ENCODE measurements at regions not wholly inside any gene's neighbourhood (a gene's known extent, or its start where the extent isn't known, plus 50 kb on each side); places are given as distances from the start of the nearest gene placed in this dataset.
"Not testable (repeated sequence)": the region's sequence is repeated elsewhere in the genome, so short reads cannot be mapped to it uniquely, and the experiment has no call there.

DNA sequence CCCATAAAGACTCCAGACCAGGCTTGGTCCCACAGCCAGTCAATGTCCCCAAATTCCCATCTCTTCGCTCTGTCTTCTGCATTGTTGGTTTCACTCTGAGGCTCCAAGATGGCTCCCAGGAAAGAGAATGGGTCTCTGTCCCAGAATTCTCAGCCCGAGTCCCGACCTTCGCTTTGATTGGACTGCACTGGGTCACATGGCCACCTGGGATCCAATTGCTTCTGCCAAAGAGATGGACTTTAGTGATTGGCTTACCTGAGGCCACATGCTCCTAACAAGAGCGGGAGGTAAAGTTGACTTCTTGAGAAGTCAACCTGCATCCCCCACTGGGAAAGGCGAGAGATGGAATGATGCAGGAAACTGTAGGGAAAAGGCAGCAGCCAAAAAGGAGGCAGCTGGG is 104.7 kb upstream of the PMEPA1 start:
- Mint-ChIP-seq H3K4me3 (no peak overlapping the region), H3K4me1 (peaks cover 0 to 5% (median 2%) of the 10 kb centered on the region in 3 donors), H3K36me3 (peaks cover 0 to 11% of the 10 kb centered on the region in 2 donors), H3K27me3 (peaks cover 15 to 47% (median 44%) of the 10 kb centered on the region in 3 donors), H3K9me3 (peaks cover 0 to 4% (median 0%) of the 10 kb centered on the region in 7 donors), H3K27ac (peak overlapping the region in 1 of 6 donors; percentile 47)
- DNase-seq: no peak
- ATAC-seq (ENCODE audit: low read depth in 2 of 2): no peak

DNA sequence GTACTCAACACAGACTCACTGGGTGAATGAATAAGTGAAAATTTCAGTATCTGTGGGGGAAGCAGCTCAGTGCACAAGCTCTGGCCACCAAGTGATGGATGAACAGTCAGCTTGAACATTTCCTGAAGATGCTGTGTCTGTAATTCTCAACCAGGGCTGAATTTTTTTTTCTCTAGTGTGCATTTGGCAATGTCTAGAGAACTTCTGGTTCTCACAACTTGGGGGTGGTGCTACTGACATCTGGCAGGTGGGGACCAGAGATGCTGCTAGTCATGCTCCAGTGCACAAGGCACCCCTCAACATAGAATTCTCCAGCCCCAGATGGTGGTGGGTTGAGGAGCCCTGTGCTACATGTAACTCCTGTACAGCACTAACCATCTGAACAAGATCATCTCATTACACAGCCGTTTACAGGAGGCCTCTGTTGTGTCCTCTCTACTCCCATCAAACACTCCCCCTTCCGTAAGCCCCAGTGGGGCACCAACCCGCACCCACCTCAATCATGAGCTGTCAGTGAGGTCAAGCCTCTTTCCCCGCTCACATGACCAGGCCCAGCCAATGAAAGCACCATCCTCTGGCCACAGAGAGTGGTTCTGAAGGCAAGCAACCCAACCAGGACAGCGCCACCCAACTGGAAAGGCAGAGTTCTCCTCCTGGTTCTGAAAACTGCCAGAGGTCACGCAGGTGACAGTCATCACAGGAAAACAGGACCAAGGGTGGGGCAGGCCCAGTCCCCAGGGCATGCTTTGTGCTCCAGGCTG is 103.9 kb upstream of the PMEPA1 start:
- ATAC-seq (ENCODE audit: low read depth in 2 of 2) (no peak), DNase-seq (no peak)
- H3K4me3 Mint-ChIP-seq: peak overlapping the region in 1 of 8 donors; percentile 25
- peaks cover 0 to 11% of the 10 kb centered on the region in 2 donors for H3K36me3 Mint-ChIP-seq
- H3K9me3 Mint-ChIP-seq: peaks cover 0 to 4% (median 0%) of the 10 kb centered on the region in 7 donors
- H3K27me3 Mint-ChIP-seq: peaks cover 15 to 39% (median 36%) of the 10 kb centered on the region in 3 donors
- peak overlapping the region in 1 of 6 donors; percentile 42 for H3K27ac Mint-ChIP-seq
- peaks cover 0 to 5% (median 2%) of the 10 kb centered on the region in 3 donors for H3K4me1 Mint-ChIP-seq

DNA sequence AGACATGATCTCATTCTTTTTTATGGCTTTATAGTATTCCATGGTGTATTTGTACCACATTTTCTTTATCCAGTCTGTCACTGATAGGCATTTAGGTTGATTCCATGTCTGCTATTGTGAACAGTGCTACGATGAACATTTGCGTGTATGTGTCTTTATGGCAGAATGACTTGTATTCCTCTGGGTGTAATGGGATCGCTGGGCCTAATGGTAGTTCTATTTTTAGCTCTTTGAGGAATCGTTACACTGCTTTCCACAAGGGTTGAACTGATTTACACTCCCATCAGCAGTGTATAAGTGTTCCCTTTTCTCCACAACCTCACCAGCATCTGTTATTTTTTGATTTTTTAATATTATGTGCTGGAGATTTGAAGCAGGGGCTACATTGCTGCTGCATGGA is 102.8 kb upstream of the PMEPA1 start:
- H3K4me1 Mint-ChIP-seq; DNase-seq; H3K4me3 Mint-ChIP-seq; ATAC-seq (ENCODE audit: low read depth in 2 of 2); H3K27ac Mint-ChIP-seq; H3K9me3 Mint-ChIP-seq: not testable (repeated sequence)
- H3K36me3 Mint-ChIP-seq: peaks cover 0 to 11% of the 10 kb centered on the region in 2 donors
- H3K27me3 Mint-ChIP-seq: peaks cover 11 to 31% (median 30%) of the 10 kb centered on the region in 3 donors

DNA sequence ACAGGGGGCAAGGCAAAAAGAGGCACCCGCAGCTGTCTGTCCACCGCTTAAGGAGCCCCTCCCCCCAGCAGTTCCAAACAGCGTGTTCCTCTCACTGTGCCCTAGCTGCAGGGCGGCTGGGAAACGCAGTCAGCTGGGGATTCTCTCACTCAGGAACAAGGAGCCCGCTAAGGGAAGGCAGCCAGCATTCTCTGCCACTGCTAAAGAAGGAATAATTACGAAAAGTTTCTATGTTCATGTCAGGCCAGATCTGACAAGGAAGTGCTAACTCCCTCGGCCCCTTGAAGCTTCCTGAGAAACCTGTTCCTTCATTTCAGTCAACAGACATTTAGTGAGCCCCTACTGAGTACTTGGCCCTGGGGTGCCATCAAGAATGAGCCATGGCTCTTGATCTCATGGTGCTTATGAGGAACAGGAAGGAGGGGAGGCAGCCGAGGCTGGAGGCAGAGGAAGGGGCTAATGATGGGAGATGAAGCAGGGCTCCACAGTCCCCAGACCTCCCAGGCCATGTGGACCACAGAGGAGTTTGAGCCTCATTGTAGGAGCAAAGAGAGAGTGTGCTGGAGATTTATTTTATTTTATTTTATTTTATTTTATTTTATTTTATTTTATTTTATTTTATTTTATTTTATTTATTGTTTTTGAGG is 101.7 kb upstream of the PMEPA1 start:
- Mint-ChIP-seq H3K4me3 (no peak overlapping the region), H3K36me3 (peaks cover 0 to 11% of the 10 kb centered on the region in 2 donors), H3K27ac (no peak overlapping the region), H3K27me3 (peaks cover 13 to 42% (median 41%) of the 10 kb centered on the region in 3 donors), H3K9me3 (peaks cover 0 to 4% (median 0%) of the 10 kb centered on the region in 7 donors), H3K4me1 (peaks cover 0 to 5% (median 2%) of the 10 kb centered on the region in 3 donors)
- ATAC-seq (ENCODE audit: low read depth in 2 of 2): no peak
- no peak for DNase-seq

DNA sequence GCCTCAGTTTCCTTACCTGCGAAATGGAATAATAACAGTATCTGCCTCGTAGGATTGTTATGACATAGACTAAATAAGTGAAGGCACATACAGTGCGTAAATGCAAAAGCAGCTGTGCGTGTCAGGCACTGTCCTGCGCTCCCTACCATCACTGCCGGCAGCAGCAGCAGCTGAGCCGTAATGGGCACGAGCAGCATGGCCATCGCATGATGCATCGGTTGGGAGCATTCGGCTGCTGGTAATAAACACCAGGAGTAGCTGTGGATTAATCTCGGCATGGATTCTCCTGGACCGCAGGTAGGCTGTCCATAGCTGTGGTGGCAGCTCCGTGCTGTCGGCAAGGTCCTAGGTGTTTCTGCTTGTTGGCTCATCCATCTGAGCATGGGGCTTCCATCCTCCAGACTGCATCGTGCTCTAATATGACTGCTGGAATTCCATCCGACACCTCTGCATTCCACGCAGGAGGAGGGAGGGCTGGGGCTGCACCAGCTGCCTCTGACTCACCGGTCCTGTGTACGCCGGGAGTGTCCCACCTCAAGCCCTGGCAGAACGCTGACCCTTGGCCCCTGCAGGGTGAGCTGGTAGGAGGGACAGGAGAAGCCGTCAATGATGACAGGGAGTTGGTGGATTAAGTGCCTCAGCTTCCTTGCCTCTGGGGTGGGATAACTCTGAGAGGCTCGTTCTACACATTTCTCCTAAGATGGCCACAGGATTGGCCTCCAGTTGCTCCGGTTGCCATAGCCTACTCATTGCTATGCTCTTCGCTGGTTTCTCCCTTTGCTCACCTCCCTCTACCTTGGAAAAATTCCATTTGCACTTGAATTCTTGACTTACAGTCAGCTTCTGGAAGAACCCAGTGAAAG is 100.9 kb upstream of the PMEPA1 start:
- Mint-ChIP-seq H3K27me3 (peaks cover 16 to 49% (median 49%) of the 10 kb centered on the region in 3 donors), H3K4me3 (no peak overlapping the region), H3K4me1 (peaks cover 0 to 5% (median 2%) of the 10 kb centered on the region in 3 donors), H3K9me3 (peaks cover 0 to 4% (median 0%) of the 10 kb centered on the region in 7 donors), H3K27ac (no peak overlapping the region), H3K36me3 (peaks cover 0 to 11% of the 10 kb centered on the region in 2 donors)
- ATAC-seq (ENCODE audit: low read depth in 2 of 2): no peak
- DNase-seq: no peak

DNA sequence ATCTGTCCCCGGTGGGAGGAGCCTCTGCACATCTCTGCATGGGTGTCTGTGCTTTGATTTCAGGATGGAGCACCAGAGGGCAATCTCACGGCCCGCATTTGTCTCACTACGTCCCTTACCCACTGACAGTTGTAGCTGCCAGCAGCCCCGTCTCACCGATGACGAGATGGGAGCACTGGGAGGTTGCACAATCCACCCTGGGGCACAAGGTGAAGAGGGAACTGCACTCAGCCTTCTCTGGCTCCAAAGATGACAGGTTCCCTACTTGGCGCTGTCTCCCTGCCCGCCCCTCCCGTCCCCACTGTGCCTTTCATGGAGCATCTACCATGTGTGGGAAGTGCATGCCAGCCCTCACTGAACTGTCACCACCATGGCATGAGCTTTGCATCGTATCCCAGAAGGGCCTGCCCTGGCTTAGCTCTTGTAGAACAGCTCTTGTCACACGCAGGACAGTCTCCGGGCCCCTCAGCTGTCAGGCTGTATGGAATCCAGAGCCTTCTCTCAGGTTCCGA is 99.9 kb upstream of the PMEPA1 start:
- no peak overlapping the region for H3K4me3 Mint-ChIP-seq
- DNase-seq (no peak), ATAC-seq (ENCODE audit: low read depth in 2 of 2) (no peak)
- peaks cover 0 to 5% (median 2%) of the 10 kb centered on the region in 3 donors for H3K4me1 Mint-ChIP-seq
- H3K9me3 Mint-ChIP-seq: peaks cover 0 to 7% (median 0%) of the 10 kb centered on the region in 7 donors
- H3K27ac Mint-ChIP-seq: no peak overlapping the region
- peaks cover 0 to 5% of the 10 kb centered on the region in 2 donors for H3K36me3 Mint-ChIP-seq
- peaks cover 16 to 53% (median 47%) of the 10 kb centered on the region in 3 donors for H3K27me3 Mint-ChIP-seq

DNA sequence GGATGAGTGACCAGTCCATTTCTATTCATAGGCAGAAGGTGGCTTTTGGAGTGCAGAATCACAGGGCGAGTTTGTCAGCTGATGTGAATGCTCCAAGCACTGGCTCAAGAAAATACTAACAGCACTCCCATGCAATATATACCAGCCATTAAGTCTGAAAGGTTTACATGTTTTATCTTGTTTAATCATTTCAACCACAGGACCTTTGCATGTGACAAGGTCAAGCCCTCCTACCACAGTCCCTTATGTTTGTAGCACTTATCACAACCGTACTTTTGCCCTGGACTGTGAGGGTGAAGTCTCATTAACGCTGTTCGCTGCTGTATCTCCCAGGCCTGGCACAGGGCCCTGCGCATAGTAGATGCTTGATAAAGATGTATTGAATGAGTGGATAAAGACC is 99.3 kb upstream of the PMEPA1 start:
- Mint-ChIP-seq H3K27me3 (peaks cover 10 to 47% (median 42%) of the 10 kb centered on the region in 3 donors), H3K36me3 (no peaks in the 10 kb centered on the region), H3K4me3 (no peak overlapping the region), H3K4me1 (peaks cover 0 to 2% (median 0%) of the 10 kb centered on the region in 3 donors), H3K27ac (peak overlapping the region in 2 of 6 donors; percentile 34 to 47), H3K9me3 (peaks cover 0 to 4% (median 0%) of the 10 kb centered on the region in 7 donors)
- no peak for DNase-seq
- no peak for ATAC-seq (ENCODE audit: low read depth in 2 of 2)

DNA sequence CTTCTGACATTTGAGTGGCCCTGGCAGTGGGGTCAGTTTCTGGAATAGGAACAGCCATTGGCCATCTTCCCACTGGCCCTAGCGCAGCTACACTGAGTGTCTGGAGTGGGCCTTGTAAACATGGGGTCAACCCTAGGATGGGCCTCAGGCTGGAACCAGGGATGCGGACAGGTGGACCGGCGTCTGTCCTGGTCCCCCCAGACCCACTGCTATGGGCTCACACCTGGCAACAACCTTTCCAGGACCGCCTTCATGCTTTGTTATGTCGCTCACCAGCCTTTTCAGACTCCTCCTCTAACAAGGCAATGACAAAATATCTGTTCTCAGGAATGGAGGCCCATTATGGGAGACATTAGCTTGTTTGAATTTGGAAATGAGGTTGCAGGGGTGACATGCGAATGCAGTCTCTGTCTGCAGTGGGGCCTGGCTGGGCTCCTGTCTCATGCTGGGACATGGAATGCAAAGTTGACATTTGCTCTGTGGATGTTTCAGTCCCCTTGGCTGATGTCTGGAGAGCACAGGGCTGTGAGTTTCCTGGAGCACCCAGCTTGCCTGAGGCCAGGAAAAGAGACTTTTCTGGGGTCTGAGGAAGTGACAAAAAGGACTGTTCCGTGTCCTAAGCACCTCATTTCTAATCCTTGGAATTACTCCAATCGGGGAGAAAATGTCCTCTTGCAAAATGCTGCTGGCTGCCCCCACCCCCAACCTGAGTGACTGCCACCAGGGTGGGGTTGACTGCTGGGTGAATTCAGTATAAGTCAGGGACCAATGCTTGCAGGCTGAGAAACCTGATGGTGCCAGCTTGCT is 98.7 kb upstream of the PMEPA1 start:
- Mint-ChIP-seq H3K36me3 (no peaks in the 10 kb centered on the region), H3K9me3 (peaks cover 0 to 4% (median 0%) of the 10 kb centered on the region in 7 donors), H3K4me1 (peaks cover 0 to 2% (median 0%) of the 10 kb centered on the region in 3 donors), H3K27me3 (peaks cover 10 to 48% (median 43%) of the 10 kb centered on the region in 3 donors), H3K27ac (peak overlapping the region in 2 of 6 donors; percentile 21 to 36), H3K4me3 (no peak overlapping the region)
- DNase-seq (no peak), ATAC-seq (ENCODE audit: low read depth in 2 of 2) (no peak)

DNA sequence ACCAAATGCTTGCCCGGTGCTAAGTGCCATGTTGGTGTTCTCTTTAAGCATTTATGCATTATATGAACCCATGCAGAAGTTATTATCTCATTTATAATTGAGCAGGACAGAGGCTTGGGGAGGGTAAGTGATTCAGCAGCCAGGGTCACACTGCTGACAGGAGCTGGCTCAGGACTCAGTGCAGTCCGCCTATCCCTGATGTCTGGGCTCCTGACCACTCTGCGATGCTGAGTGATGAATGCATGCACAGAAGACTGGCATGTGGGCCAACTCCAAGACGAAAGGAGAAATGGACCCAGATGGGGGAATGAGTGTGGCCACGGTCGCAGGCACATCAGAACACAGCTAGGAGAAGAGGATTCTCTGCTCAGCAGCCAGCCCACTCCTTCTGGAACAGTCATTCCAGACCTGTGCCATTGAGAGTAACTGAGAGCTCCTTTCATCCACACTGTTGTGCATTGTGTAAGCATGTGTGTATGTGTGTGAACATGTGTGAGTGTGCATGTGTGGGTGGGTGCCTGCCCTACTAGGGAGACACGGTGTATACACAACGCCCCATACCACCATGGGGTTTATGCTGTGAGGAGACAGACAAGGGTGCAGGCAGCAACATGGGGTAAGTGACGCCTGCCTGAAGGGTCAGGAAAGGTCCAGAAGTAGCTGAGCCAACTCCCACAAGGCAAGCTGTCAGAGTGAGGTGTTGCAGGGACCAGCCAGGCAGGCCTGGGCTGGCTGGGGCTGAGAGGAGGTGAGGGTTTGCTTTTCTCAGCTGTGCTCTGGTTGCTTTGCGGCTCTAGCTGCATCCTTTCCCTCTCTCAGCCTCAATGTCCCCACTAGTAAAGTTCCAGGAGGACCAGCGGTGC is 97.8 kb upstream of the PMEPA1 start:
- peaks cover 0 to 4% (median 0%) of the 10 kb centered on the region in 7 donors for H3K9me3 Mint-ChIP-seq
- H3K4me3 Mint-ChIP-seq: no peak overlapping the region
- H3K27me3 Mint-ChIP-seq: peaks cover 8 to 47% (median 43%) of the 10 kb centered on the region in 3 donors

DNA sequence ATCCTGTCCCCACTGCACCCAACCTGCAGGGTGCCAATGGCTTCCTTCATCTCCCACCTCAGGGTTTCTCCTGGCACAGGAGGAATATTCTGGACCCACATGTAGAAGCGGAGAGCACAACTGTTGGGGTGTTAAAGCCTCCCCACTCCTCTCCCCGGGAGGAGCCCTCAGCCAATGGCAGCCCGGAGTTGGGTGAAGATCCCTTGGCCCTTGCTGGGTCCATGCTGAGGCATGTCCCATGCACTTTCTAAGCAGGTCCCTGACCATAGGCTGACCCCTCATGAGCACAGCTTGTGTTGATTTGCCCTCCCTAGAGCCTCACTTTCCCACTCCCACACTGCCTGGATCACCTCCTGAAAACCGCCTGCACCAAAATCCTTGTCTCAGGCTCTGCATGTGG is 97.2 kb upstream of the PMEPA1 start:
- no peak for DNase-seq
- Mint-ChIP-seq H3K27ac (peak overlapping the region in 2 of 6 donors; percentile 10 to 39), H3K9me3 (peaks cover 0 to 4% (median 0%) of the 10 kb centered on the region in 7 donors), H3K27me3 (peaks cover 5 to 42% (median 38%) of the 10 kb centered on the region in 3 donors), H3K36me3 (no peaks in the 10 kb centered on the region), H3K4me1 (peaks cover 0 to 2% (median 0%) of the 10 kb centered on the region in 3 donors), H3K4me3 (no peak overlapping the region)
- ATAC-seq (ENCODE audit: low read depth in 2 of 2): no peak

More for the DNA sequence above, 97.8 kb upstream of the PMEPA1 start:
- no peak for DNase-seq
- no peak for ATAC-seq (ENCODE audit: low read depth in 2 of 2)
- peak overlapping the region in 1 of 6 donors; percentile 39 for H3K27ac Mint-ChIP-seq
- peaks cover 0 to 2% (median 0%) of the 10 kb centered on the region in 3 donors for H3K4me1 Mint-ChIP-seq
- H3K36me3 Mint-ChIP-seq: no peaks in the 10 kb centered on the region

DNA sequence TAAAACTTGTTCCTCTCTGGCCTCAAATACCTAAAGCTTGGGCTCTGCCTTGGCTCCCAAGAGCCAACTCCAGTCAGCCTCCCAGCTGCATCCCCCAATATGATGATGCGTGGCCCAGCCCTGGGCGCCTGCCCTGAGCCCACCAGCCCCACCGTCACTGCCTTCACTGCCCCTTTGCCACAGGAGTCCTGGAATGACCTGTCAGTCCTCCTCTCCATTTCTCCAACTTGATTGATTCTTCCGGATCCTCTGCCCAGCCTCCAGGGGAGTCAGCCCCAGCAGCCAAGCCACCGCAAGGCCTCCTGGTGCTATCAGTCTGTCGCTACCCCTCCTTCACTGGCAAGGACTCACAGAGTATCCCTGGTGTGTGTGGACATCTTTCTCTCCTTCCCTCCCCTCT is 96.7 kb upstream of the PMEPA1 start:
- Mint-ChIP-seq H3K4me1 (peaks cover 0 to under 1% (median 0%) of the 10 kb centered on the region in 3 donors), H3K27me3 (peaks cover 5 to 37% (median 35%) of the 10 kb centered on the region in 3 donors), H3K36me3 (no peaks in the 10 kb centered on the region), H3K27ac (peak overlapping the region in 2 of 6 donors; percentile 49 to 80), H3K9me3 (peaks cover 0 to 4% (median 0%) of the 10 kb centered on the region in 7 donors), H3K4me3 (no peak overlapping the region)
- DNase-seq: no peak
- ATAC-seq (ENCODE audit: low read depth in 2 of 2): no peak
